K562 (cell line): ENCODE measurements at regions not wholly inside any gene's neighbourhood (a gene's known extent, or its start where the extent isn't known, plus 50 kb on each side); places are given as distances from the start of the nearest gene placed in this dataset.

Experiments used
- CHD2 ChIP-seq: IDR thresholded peaks from 2 replicates; pipeline ENCODE4 v1.6.1; 2011; ENCODE audit warnings: low read depth, low read length
- MEF2D ChIP-seq: conservative IDR thresholded peaks from 2 replicates; pipeline ENCODE4 v1.6.1; 2016; ENCODE audit warnings: low read depth, missing genetic modification characterization, missing compliant biosample characterization
- ZNF12 ChIP-seq: sonication (generic); formaldehyde crosslinking; IDR thresholded peaks from 2 replicates; pipeline ENCODE4 v1.4.0; 2020; ENCODE audit warnings: mild to moderate bottlenecking, missing genetic modification reagents
- ZNF41 ChIP-seq: fragments of 250-450 bp; sonication (Bioruptor Pico); conservative IDR thresholded peaks from 2 replicates; pipeline ENCODE4 v1.4.0; 2020; ENCODE audit warnings: mild to moderate bottlenecking
- ZNF644 ChIP-seq: fragments of 200-800 bp; sonication (Bioruptor generic); IDR thresholded peaks from 2 replicates; pipeline ENCODE4 v1.6.1; 2016; ENCODE audit warnings: low read depth, missing genetic modification characterization, missing compliant biosample characterization
- TF ChIP-seq, protein P1 (sequence below): fragments of 250-450 bp; sonication (Bioruptor Pico); IDR thresholded peaks from 2 replicates; pipeline ENCODE4 v1.4.0; 2020

DNA sequence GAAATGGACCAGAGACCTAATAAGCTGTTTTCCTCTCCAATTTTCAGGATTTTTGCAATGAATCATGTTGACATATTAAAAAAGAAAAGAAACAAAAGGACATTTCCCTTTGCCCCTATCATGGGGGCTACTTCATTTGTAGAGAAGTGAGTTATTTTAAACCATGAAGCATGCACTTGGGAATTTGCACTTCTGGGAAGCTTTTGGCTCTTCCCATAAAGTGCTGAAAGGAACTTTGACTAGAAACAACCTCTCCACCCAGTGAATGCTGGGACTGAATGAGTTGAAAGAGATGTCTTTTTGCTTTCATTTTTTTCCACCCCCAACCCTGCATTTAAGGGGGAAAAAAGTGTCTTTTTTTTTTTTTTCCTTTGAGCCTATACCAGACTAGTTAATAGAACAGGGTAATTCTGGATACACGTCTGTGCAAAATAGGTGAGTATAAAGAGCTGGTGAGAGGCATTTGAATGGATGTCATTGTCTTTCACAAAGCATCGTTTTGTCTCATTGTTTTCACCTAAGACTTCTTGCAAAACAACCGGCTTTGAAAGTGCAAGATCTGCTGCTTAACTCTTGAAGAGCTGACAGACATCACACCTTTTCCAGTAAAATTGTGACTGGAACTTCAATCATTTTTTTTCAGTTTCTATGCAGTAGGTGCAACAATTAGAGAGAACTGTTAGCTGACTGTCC, 138.7 kb upstream of the BACH2 start (continued):
- TF ChIP-seq, protein P1, sequence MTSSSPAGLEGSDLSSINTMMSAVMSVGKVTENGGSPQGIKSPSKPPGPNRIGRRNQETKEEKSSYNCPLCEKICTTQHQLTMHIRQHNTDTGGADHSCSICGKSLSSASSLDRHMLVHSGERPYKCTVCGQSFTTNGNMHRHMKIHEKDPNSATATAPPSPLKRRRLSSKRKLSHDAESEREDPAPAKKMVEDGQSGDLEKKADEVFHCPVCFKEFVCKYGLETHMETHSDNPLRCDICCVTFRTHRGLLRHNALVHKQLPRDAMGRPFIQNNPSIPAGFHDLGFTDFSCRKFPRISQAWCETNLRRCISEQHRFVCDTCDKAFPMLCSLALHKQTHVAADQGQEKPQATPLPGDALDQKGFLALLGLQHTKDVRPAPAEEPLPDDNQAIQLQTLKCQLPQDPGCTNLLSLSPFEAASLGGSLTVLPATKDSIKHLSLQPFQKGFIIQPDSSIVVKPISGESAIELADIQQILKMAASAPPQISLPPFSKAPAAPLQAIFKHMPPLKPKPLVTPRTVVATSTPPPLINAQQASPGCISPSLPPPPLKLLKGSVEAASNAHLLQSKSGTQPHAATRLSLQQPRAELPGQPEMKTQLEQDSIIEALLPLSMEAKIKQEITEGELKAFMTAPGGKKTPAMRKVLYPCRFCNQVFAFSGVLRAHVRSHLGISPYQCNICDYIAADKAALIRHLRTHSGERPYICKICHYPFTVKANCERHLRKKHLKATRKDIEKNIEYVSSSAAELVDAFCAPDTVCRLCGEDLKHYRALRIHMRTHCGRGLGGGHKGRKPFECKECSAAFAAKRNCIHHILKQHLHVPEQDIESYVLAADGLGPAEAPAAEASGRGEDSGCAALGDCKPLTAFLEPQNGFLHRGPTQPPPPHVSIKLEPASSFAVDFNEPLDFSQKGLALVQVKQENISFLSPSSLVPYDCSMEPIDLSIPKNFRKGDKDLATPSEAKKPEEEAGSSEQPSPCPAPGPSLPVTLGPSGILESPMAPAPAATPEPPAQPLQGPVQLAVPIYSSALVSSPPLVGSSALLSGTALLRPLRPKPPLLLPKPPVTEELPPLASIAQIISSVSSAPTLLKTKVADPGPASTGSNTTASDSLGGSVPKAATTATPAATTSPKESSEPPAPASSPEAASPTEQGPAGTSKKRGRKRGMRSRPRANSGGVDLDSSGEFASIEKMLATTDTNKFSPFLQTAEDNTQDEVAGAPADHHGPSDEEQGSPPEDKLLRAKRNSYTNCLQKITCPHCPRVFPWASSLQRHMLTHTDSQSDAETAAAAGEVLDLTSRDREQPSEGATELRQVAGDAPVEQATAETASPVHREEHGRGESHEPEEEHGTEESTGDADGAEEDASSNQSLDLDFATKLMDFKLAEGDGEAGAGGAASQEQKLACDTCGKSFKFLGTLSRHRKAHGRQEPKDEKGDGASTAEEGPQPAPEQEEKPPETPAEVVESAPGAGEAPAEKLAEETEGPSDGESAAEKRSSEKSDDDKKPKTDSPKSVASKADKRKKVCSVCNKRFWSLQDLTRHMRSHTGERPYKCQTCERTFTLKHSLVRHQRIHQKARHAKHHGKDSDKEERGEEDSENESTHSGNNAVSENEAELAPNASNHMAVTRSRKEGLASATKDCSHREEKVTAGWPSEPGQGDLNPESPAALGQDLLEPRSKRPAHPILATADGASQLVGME (CRISPR knock-in tag): no peak
- TF ChIP-seq ZNF12 (CRISPR knock-in tag) (no peak), CHD2 (no peak), ZNF41 (CRISPR knock-in tag) (no peak), MEF2D (tag) (no peak), ZNF644 (tag) (no peak)
